ENCODE measurements at regions not wholly inside any gene's neighbourhood (a gene's known extent, or its start where the extent isn't known, plus 50 kb on each side); places are given as distances from the start of the nearest gene placed in this dataset.

DNA sequence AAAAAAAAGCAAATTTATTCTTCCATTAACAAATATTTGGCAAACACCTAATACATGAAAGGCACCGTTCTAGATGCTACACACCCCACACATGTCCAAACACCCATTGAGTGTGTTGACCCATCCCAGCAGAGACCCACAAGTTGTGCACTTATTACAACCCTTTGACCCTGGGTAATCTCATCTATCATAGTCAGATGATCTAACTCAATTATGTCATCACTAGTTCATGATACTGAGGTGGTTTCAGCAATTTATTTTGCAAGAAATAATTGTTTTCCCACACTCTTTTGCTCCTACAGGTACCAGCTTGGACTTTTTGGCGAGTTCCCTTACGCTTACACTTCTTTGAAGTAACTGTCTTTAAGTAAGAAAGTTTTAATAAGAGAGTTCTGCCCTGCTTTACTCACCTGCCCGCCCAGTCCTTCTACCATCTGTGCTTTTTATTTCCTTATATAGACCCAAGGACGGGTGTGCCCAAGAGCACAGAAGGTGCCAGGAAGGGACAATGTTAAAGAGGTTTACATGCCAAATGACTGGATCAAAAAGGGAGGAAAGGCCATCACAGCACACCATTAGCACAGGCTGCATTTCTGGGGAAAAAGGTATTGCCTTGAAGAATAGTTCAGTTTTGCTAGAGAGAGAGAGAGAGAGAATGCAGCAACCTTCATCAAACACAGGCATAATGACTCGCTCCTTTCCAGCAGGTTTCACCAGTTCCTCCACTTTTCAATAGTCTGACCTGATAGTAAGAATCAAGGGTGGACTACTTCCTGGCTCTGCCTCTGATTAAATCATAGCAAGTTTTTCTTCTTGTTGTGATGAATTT lies 54.5 kb upstream of the ATP11B start:
- H3K4me1 ChIP-seq (ENCODE audit: control insufficient read depth, extremely low read depth, insufficient read depth, low read length), result peaks cover 11% of the 10 kb centered on the region
- no peak overlapping the region for H3K4me2 ChIP-seq (ENCODE audit: insufficient read depth, low read length)
- DNase-seq (ENCODE audit: low read depth, low spot score) (no peak), FAIRE-seq (no peak)
- H3K27me3 ChIP-seq (ENCODE audit: control insufficient read depth in 2 of 2, insufficient read depth in 2 of 2, low read length in 2 of 2), result no peaks in the 10 kb centered on the region
- H3K9ac ChIP-seq (replicated peaks; ENCODE audit: extremely low read depth, insufficient read depth, low read length), result no peak overlapping the region
- no TSS peak for BruUV-seq (replicated peaks)
- CTCF ChIA-PET, result no interaction called here
- H2AFZ ChIP-seq (ENCODE audit: low read depth, low read length), result no peak overlapping the region
- no peaks in the 10 kb centered on the region for H4K20me1 ChIP-seq (replicated peaks; ENCODE audit: control insufficient read depth, extremely low read depth, insufficient read depth, low read length)
- no peaks in the 10 kb centered on the region for H3K79me2 ChIP-seq (ENCODE audit: control insufficient read depth, insufficient read depth, low read length)
- H3K4me3 ChIP-seq (replicated peaks in 1 of 3; ENCODE audit: insufficient read depth in 1 of 3, low read depth in 1 of 3, low read length in 3 of 3), result no peak overlapping the region
- TF ChIP-seq POLR2AphosphoS5 (IDR thresholded peaks at IDR 0.05; ENCODE audit: insufficient read depth, low read depth, low read length) (no peak), POLR2A (IDR thresholded peaks at IDR 0.05; ENCODE audit: low read depth, low read length) (no peak), GATA2 (IDR thresholded peaks at IDR 0.05; ENCODE audit: insufficient read depth, insufficient read length, low read depth, low read length) (no peak), EZH2 (IDR thresholded peaks at IDR 0.05; ENCODE audit: borderline replicate concordance, low read depth, low read length, severe bottlenecking) (no peak), MAX (IDR thresholded peaks at IDR 0.05; ENCODE audit: insufficient read depth, insufficient read length) (no peak), FOS (IDR thresholded peaks at IDR 0.05; ENCODE audit: borderline replicate concordance, insufficient read depth, low read length) (no peak), JUN (IDR thresholded peaks at IDR 0.05; ENCODE audit: borderline replicate concordance, insufficient read depth, insufficient read length, low read depth) (no peak), MYC (IDR thresholded peaks at IDR 0.05; ENCODE audit: low read depth, low read length) (no peak)
- TF ChIP-seq, protein P1, sequence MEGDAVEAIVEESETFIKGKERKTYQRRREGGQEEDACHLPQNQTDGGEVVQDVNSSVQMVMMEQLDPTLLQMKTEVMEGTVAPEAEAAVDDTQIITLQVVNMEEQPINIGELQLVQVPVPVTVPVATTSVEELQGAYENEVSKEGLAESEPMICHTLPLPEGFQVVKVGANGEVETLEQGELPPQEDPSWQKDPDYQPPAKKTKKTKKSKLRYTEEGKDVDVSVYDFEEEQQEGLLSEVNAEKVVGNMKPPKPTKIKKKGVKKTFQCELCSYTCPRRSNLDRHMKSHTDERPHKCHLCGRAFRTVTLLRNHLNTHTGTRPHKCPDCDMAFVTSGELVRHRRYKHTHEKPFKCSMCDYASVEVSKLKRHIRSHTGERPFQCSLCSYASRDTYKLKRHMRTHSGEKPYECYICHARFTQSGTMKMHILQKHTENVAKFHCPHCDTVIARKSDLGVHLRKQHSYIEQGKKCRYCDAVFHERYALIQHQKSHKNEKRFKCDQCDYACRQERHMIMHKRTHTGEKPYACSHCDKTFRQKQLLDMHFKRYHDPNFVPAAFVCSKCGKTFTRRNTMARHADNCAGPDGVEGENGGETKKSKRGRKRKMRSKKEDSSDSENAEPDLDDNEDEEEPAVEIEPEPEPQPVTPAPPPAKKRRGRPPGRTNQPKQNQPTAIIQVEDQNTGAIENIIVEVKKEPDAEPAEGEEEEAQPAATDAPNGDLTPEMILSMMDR (IDR thresholded peaks at IDR 0.05; ENCODE audit: extremely low read depth in 1 of 2, insufficient read depth in 1 of 2, low read depth in 1 of 2, low read length in 2 of 2), result no peak
- H3K27ac ChIP-seq (ENCODE audit: insufficient read depth, low read depth, low read length), result no peak overlapping the region
- no peaks in the 10 kb centered on the region for H3K36me3 ChIP-seq (ENCODE audit: control insufficient read depth in 2 of 2, extremely low read depth in 1 of 2, insufficient read depth in 2 of 2, low read length in 2 of 2)
- no peaks in the 10 kb centered on the region for H3K9me1 ChIP-seq (replicated peaks; ENCODE audit: control insufficient read depth, extremely low read depth, insufficient read depth, low read length)
- POLR2A ChIA-PET, result no interaction called here
- dilution Hi-C loops (cut with MboI; ENCODE audit: extremely low pct_ligation_motif_present, low sequenced_read_pairs), result no loop called here
- intact Hi-C loops (cut with micrococcal nuclease), result no loop called here
- no peaks in the 10 kb centered on the region for H3K9me3 ChIP-seq (replicated peaks; ENCODE audit: control insufficient read depth, insufficient read depth, low read length)
